NCI-H510A treated with DMSO at 0.1 percent for 48 hours (cell line): ENCODE measurements at regions not wholly inside any gene's neighbourhood (a gene's known extent, or its start where the extent isn't known, plus 50 kb on each side); places are given as distances from the start of the nearest gene placed in this dataset.
"Not testable (repeated sequence)": the region's sequence is repeated elsewhere in the genome, so short reads cannot be mapped to it uniquely, and the experiment has no call there.

Experiments used
- DNase-seq: peaks from one replicate; lab custom pipeline; 2025; lab: John Stamatoyannopoulos, UW

- no peak for DNase-seq
Measured at GRCh38 chr3:187999821-188000220, 154.1 kb upstream of the LPP start.

- DNase-seq: peak; percentile 74
Measured at GRCh38 chr3:188000361-188000861, 153.5 kb upstream of the LPP start.

GRCh38 chr3:188001093-188001492, 152.9 kb upstream of the LPP start:
- peak; percentile 57 for DNase-seq

GRCh38 chr3:188001926-188002325, 152.0 kb upstream of the LPP start:
- DNase-seq: no peak

GRCh38 chr3:188002626-188003138, 151.3 kb upstream of the LPP start:
- DNase-seq: no peak

- DNase-seq: peak; percentile 55
Measured at GRCh38 chr3:188003188-188004171, 150.5 kb upstream of the LPP start.

GRCh38 chr3:188006726-188007393, 147.1 kb upstream of the LPP start:
- peak; percentile 64 for DNase-seq

GRCh38 chr3:188007897-188008296, 146.1 kb upstream of the LPP start:
- no peak for DNase-seq

- DNase-seq: no peak
Measured at GRCh38 chr3:188008582-188009213, 145.3 kb upstream of the LPP start.

- no peak for DNase-seq
Measured at GRCh38 chr3:188010478-188010877, 143.5 kb upstream of the LPP start.

GRCh38 chr3:188019727-188020126, 134.2 kb upstream of the LPP start:
- no peak for DNase-seq

GRCh38 chr3:188021041-188021440, 132.9 kb upstream of the LPP start:
- no peak for DNase-seq

GRCh38 chr3:188021502-188022040, 132.4 kb upstream of the LPP start:
- no peak for DNase-seq

GRCh38 chr3:188022902-188023301, 131.1 kb upstream of the LPP start:
- not testable (repeated sequence) for DNase-seq

- DNase-seq: no peak
Measured at GRCh38 chr3:188025555-188025954, 128.4 kb upstream of the LPP start.

GRCh38 chr3:188026191-188026968, 127.6 kb upstream of the LPP start:
- no peak for DNase-seq

GRCh38 chr3:188031121-188031520, 122.8 kb upstream of the LPP start:
- no peak for DNase-seq

- no peak for DNase-seq
Measured at GRCh38 chr3:188034989-188035388, 119.0 kb upstream of the LPP start.

GRCh38 chr3:188036375-188037194, 117.4 kb upstream of the LPP start:
- no peak for DNase-seq

GRCh38 chr3:188037195-188037718, 116.7 kb upstream of the LPP start:
- DNase-seq: peak; percentile 14
